C1 segment of cervical spinal cord (tissue), 14 donors: ENCODE measurements at regions not wholly inside any gene's neighbourhood (a gene's known extent, or its start where the extent isn't known, plus 50 kb on each side); places are given as distances from the start of the nearest gene placed in this dataset.

Experiments used
- DNase-seq, 14 donors: peaks; one replicate each; lab custom pipeline; 2025; lab: John Stamatoyannopoulos, UW

GRCh38 chr4:138925495-138925894, 90.1 kb upstream of the NOCT start:
- no peak for DNase-seq

GRCh38 chr4:138919094-138919936, 96.3 kb upstream of the NOCT start:
- DNase-seq, result peak in 11 of 14 donors; percentile 18 to 75 (median 48)

GRCh38 chr4:138918169-138918869, 97.3 kb upstream of the NOCT start:
- DNase-seq, result no peak

GRCh38 chr4:138916763-138917162, 98.8 kb upstream of the NOCT start:
- no peak for DNase-seq

GRCh38 chr4:138915756-138916155, 99.8 kb upstream of the NOCT start:
- DNase-seq, result no peak

GRCh38 chr4:138912704-138913340, 102.8 kb upstream of the NOCT start:
- no peak for DNase-seq

- peak in 2 of 14 donors; percentile 2 to 15 for DNase-seq
Observed at GRCh38 chr4:138911909-138912703, 103.5 kb upstream of the NOCT start.

GRCh38 chr4:138910914-138911336, 104.7 kb upstream of the NOCT start:
- DNase-seq, result peak in 11 of 14 donors; percentile 15 to 87 (median 60)

- DNase-seq, result no peak
Observed at GRCh38 chr4:138910195-138910913, 105.2 kb upstream of the NOCT start.

GRCh38 chr4:138909587-138909986, 106.0 kb upstream of the NOCT start:
- no peak for DNase-seq

- DNase-seq, result no peak
Observed at GRCh38 chr4:138908134-138908533, 107.4 kb upstream of the NOCT start.

GRCh38 chr4:138907174-138907573, 108.4 kb upstream of the NOCT start:
- no peak for DNase-seq

GRCh38 chr4:138904793-138905192, 110.8 kb upstream of the NOCT start:
- no peak for DNase-seq

GRCh38 chr4:138903185-138903584, 112.4 kb upstream of the NOCT start:
- no peak for DNase-seq

- no peak for DNase-seq
Observed at GRCh38 chr4:138902705-138903104, 112.9 kb upstream of the NOCT start.

- no peak for DNase-seq
Observed at GRCh38 chr4:138901177-138901576, 114.4 kb upstream of the NOCT start.

- no peak for DNase-seq
Observed at GRCh38 chr4:138899999-138900398, 115.6 kb upstream of the NOCT start.

- DNase-seq, result no peak
Observed at GRCh38 chr4:138898282-138898681, 117.3 kb upstream of the NOCT start.

- DNase-seq, result no peak
Observed at GRCh38 chr4:138897811-138898226, 117.8 kb upstream of the NOCT start.

GRCh38 chr4:138894709-138895108, 120.9 kb upstream of the NOCT start:
- no peak for DNase-seq

- DNase-seq, result no peak
Observed at GRCh38 chr4:138894011-138894410, 121.6 kb upstream of the NOCT start.
